T1000 (cell line): ENCODE measurements at regions not wholly inside any gene's neighbourhood (a gene's known extent, or its start where the extent isn't known, plus 50 kb on each side); places are given as distances from the start of the nearest gene placed in this dataset.
A peak's percentile ranks its signal among the peaks of the same experiment; 100 is the strongest.
"Not testable (repeated sequence)": the region's sequence is repeated elsewhere in the genome, so short reads cannot be mapped to it uniquely, and the experiment has no call there.

ENCODE experiments used
- DNase-seq: peaks from one replicate; lab custom pipeline; 2025; ENCODE audit warnings: mixed read lengths; lab: John Stamatoyannopoulos, UW

GRCh38 chr14:28946267-28946666 lies 179.7 kb downstream of the FOXG1 start:
- no peak for DNase-seq

- DNase-seq, result no peak
Measured at GRCh38 chr14:28949503-28949902, 182.9 kb downstream of the FOXG1 start.

GRCh38 chr14:28952161-28952560 lies 185.6 kb downstream of the FOXG1 start:
- DNase-seq, result no peak

- no peak for DNase-seq
Measured at GRCh38 chr14:28952666-28953065, 186.1 kb downstream of the FOXG1 start.

GRCh38 chr14:28953973-28954372 lies 187.4 kb downstream of the FOXG1 start:
- no peak for DNase-seq

- no peak for DNase-seq
Measured at GRCh38 chr14:28966416-28967233, 200.0 kb downstream of the FOXG1 start.

- DNase-seq, result no peak
Measured at GRCh38 chr14:28975084-28975483, 208.5 kb downstream of the FOXG1 start.

- DNase-seq, result no peak
Measured at GRCh38 chr14:28982228-28982627, 215.6 kb downstream of the FOXG1 start.

- no peak for DNase-seq
Measured at GRCh38 chr14:28983279-28983678, 216.7 kb downstream of the FOXG1 start.

- no peak for DNase-seq
Measured at GRCh38 chr14:28987516-28987915, 220.9 kb downstream of the FOXG1 start.

- not testable (repeated sequence) for DNase-seq
Measured at GRCh38 chr14:28997196-28997595, 230.6 kb downstream of the FOXG1 start.

- DNase-seq, result no peak
Measured at GRCh38 chr14:28999656-29000055, 233.1 kb downstream of the FOXG1 start.

- no peak for DNase-seq
Measured at GRCh38 chr14:29005647-29006046, 239.1 kb downstream of the FOXG1 start.

- no peak for DNase-seq
Measured at GRCh38 chr14:29007990-29008389, 241.4 kb downstream of the FOXG1 start.

GRCh38 chr14:29016050-29016900 lies 249.7 kb downstream of the FOXG1 start:
- peak; percentile 31 for DNase-seq

- not testable (repeated sequence) for DNase-seq
Measured at GRCh38 chr14:29023505-29023904, 256.9 kb downstream of the FOXG1 start.

GRCh38 chr14:29027441-29027840 lies 260.9 kb downstream of the FOXG1 start:
- not testable (repeated sequence) for DNase-seq

- DNase-seq, result not testable (repeated sequence)
Measured at GRCh38 chr14:29027941-29028705, 261.5 kb downstream of the FOXG1 start.

- peak; percentile 6 for DNase-seq
Measured at GRCh38 chr14:29028973-29029582, 262.5 kb downstream of the FOXG1 start.

GRCh38 chr14:29030121-29030520 lies 263.5 kb downstream of the FOXG1 start:
- DNase-seq, result no peak

GRCh38 chr14:29030970-29031369 lies 264.4 kb downstream of the FOXG1 start:
- no peak for DNase-seq

GRCh38 chr14:29035134-29035533 lies 268.5 kb downstream of the FOXG1 start:
- no peak for DNase-seq
